Fibroblast of lung (primary cell): ENCODE measurements at regions not wholly inside any gene's neighbourhood (a gene's known extent, or its start where the extent isn't known, plus 50 kb on each side); places are given as distances from the start of the nearest gene placed in this dataset.

Experiments used
- DNase-seq, 2 donors: peaks; one replicate each; pipeline versions ENCODE4 v3.0.0 to v3.0.0-alpha.2; 2010; ENCODE audit warnings: low read depth in 2 of 2
- H2AFZ ChIP-seq: 2 replicates; pipeline ENCODE4 v1.5.1; 2012; ENCODE audit warnings: low read length, control low read depth, inconsistent platforms
- H3K27ac ChIP-seq: 2 replicates; pipeline ENCODE4 v1.5.1; 2011; ENCODE audit warnings: low read length, control low read depth; ENCODE audit not compliant: insufficient read depth
- H3K27me3 ChIP-seq: 2 replicates; pipeline ENCODE4 v1.5.1; 2011; ENCODE audit warnings: mild to moderate bottlenecking, low read length; ENCODE audit not compliant: control insufficient read depth, insufficient read depth
- H3K36me3 ChIP-seq: 2 replicates; pipeline ENCODE4 v1.5.1; 2011; ENCODE audit warnings: low read length; ENCODE audit not compliant: control insufficient read depth, insufficient read depth
- H3K4me1 ChIP-seq: 2 replicates; pipeline ENCODE4 v1.5.1; 2011; ENCODE audit warnings: low read length; ENCODE audit not compliant: control insufficient read depth, insufficient read depth; ENCODE audit errors: extremely low read depth
- H3K4me2 ChIP-seq: 2 replicates; pipeline ENCODE4 v1.5.1; 2011; ENCODE audit warnings: low read length, control low read depth; ENCODE audit not compliant: insufficient read depth; ENCODE audit errors: extremely low read depth
- H3K4me3 ChIP-seq, 4 experiments: fragments of 200-600 bp in 1 of 4; sonication (generic) in 1 of 4; replicated peaks in 1 of 4; 2 replicates each; pipeline ENCODE4 v1.5.1; 2011 to 2016; ENCODE audit warnings: low read length in 4 of 4, low read depth in 3 of 4, mild to moderate bottlenecking in 3 of 4, control low read depth in 2 of 4, inconsistent platforms in 1 of 4, mixed read lengths in 1 of 4; ENCODE audit not compliant: insufficient read depth in 1 of 4; ENCODE audit errors: control extremely low read depth in 1 of 4
- H3K79me2 ChIP-seq: 2 replicates; pipeline ENCODE4 v1.5.1; 2012; ENCODE audit warnings: mild to moderate bottlenecking, low read length, inconsistent platforms; ENCODE audit not compliant: control insufficient read depth, insufficient read depth
- H3K9ac ChIP-seq: 2 replicates; pipeline ENCODE4 v1.5.1; 2011; ENCODE audit warnings: mild to moderate bottlenecking, low read length, control low read depth; ENCODE audit not compliant: insufficient read depth
- H3K9me3 ChIP-seq: 2 replicates; pipeline ENCODE4 v1.5.1; 2012; ENCODE audit warnings: low read depth, low read length; ENCODE audit not compliant: control insufficient read depth, insufficient read depth
- H4K20me1 ChIP-seq: 2 replicates; pipeline ENCODE4 v1.5.1; 2011; ENCODE audit warnings: low read length; ENCODE audit not compliant: control insufficient read depth, insufficient read depth; ENCODE audit errors: extremely low read depth
- EZH2 ChIP-seq: IDR thresholded peaks from 2 replicates; pipeline ENCODE4 v1.5.1; 2012; ENCODE audit warnings: low read length, control low read depth, mild to moderate bottlenecking; ENCODE audit errors: missing control alignments
- TF ChIP-seq, protein P1 (sequence below), 2 donors: IDR thresholded peaks in 1 of 2; conservative IDR thresholded peaks in 1 of 2; 1 replicate in 1 of 2; 2 replicates in 1 of 2; pipeline ENCODE4 v1.5.1; 2011 to 2012; ENCODE audit warnings: low read length in 2 of 2, control low read depth in 1 of 2, inconsistent platforms in 1 of 2, low read depth in 1 of 2, mild to moderate bottlenecking in 1 of 2

DNA sequence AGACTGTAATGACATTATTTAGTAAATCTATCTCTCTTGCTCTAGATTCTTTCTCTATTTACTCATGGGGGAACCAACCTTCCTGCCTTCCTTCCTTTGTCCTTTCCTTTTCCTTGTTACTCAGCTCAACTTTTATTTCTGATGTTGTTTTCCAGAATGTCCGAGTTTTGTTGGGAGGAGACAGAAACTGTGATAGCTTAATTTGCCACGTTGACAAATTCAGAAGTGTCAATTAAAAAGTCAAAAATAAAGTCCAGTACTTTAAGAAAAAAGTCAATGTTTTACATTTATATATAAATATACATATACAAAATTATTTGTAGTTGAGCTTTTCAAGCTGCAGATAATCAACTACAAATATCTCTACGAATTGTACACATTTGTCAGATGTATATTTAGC, 1187.7 kb downstream of the ADGRL3 start:
- Histone ChIP-seq H2AFZ (no peak overlapping the region), H4K20me1 (no peaks in the 10 kb centered on the region), H3K27me3 (no peaks in the 10 kb centered on the region), H3K79me2 (no peaks in the 10 kb centered on the region), H3K4me3 (no peak overlapping the region), H3K9ac (no peak overlapping the region), H3K4me1 (no peaks in the 10 kb centered on the region), H3K4me2 (no peak overlapping the region), H3K36me3 (no peaks in the 10 kb centered on the region), H3K27ac (no peak overlapping the region), H3K9me3 (no peaks in the 10 kb centered on the region)
- DNase-seq, result no peak
- TF ChIP-seq, protein P1, sequence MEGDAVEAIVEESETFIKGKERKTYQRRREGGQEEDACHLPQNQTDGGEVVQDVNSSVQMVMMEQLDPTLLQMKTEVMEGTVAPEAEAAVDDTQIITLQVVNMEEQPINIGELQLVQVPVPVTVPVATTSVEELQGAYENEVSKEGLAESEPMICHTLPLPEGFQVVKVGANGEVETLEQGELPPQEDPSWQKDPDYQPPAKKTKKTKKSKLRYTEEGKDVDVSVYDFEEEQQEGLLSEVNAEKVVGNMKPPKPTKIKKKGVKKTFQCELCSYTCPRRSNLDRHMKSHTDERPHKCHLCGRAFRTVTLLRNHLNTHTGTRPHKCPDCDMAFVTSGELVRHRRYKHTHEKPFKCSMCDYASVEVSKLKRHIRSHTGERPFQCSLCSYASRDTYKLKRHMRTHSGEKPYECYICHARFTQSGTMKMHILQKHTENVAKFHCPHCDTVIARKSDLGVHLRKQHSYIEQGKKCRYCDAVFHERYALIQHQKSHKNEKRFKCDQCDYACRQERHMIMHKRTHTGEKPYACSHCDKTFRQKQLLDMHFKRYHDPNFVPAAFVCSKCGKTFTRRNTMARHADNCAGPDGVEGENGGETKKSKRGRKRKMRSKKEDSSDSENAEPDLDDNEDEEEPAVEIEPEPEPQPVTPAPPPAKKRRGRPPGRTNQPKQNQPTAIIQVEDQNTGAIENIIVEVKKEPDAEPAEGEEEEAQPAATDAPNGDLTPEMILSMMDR (conservative IDR thresholded peaks at IDR 0.05 in 1 of 2, IDR thresholded peaks at IDR 0.05 in 1 of 2; ENCODE audit: low read depth in 1 of 2, low read length in 2 of 2), result no peak
- no peak for TF ChIP-seq EZH2

DNA sequence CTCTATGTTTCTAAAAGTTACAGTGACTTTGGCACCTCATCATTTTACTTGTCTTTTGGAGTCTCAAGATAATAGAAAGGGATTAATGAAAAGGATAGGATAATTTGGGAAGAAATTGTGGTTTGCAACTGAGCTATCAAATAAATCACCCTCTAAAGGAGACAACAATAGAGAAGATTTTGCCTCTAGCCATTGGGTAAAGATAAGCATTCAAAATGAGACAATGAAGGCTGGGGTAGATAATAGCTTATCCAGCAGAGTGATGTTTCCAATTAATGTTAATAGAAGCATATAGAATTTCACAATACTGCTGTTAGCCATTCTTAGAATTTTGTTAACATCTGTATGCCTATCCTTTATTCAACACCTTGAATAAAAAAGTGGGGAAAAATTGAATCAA, 1177.6 kb downstream of the ADGRL3 start:
- Histone ChIP-seq H4K20me1 (no peaks in the 10 kb centered on the region), H3K79me2 (no peaks in the 10 kb centered on the region), H3K9me3 (no peaks in the 10 kb centered on the region), H3K27me3 (no peaks in the 10 kb centered on the region), H3K9ac (no peak overlapping the region), H3K4me2 (no peak overlapping the region), H3K4me3 (no peak overlapping the region), H3K4me1 (no peaks in the 10 kb centered on the region), H3K36me3 (no peaks in the 10 kb centered on the region), H2AFZ (no peak overlapping the region), H3K27ac (no peak overlapping the region)
- no peak for TF ChIP-seq EZH2
- TF ChIP-seq, protein P1 (conservative IDR thresholded peaks at IDR 0.05 in 1 of 2, IDR thresholded peaks at IDR 0.05 in 1 of 2; ENCODE audit: low read depth in 1 of 2, low read length in 2 of 2), result no peak
- no peak for DNase-seq

DNA sequence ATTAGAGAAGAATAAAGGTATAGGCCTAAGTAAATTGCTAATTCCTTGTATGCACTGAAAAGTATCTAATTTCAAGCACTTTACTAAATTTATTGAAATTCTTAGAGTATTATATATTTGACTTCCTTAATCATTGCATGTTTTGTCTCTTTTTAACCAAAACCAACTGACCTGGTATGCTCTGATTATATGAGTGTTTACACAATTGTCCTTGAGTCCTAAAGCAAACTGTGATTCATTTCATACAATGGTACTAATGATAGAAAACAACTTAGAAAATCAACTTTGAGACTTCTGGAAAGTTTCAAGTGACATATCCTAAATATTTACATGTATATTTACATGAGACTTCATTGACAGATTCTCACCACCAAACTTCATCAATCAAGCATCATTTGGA, 1177.1 kb downstream of the ADGRL3 start:
- Histone ChIP-seq H3K4me1 (no peaks in the 10 kb centered on the region), H3K9me3 (no peaks in the 10 kb centered on the region), H3K27me3 (no peaks in the 10 kb centered on the region), H3K79me2 (no peaks in the 10 kb centered on the region), H4K20me1 (no peaks in the 10 kb centered on the region), H2AFZ (no peak overlapping the region), H3K9ac (no peak overlapping the region), H3K36me3 (no peaks in the 10 kb centered on the region), H3K27ac (no peak overlapping the region), H3K4me2 (no peak overlapping the region), H3K4me3 (no peak overlapping the region)
- TF ChIP-seq, protein P1 (conservative IDR thresholded peaks at IDR 0.05 in 1 of 2, IDR thresholded peaks at IDR 0.05 in 1 of 2; ENCODE audit: low read depth in 1 of 2, low read length in 2 of 2), result no peak
- TF ChIP-seq EZH2, result no peak
- DNase-seq, result no peak
